ENCODE measurements at regions not wholly inside any gene's neighbourhood (a gene's known extent, or its start where the extent isn't known, plus 50 kb on each side); places are given as distances from the start of the nearest gene placed in this dataset.

DNA sequence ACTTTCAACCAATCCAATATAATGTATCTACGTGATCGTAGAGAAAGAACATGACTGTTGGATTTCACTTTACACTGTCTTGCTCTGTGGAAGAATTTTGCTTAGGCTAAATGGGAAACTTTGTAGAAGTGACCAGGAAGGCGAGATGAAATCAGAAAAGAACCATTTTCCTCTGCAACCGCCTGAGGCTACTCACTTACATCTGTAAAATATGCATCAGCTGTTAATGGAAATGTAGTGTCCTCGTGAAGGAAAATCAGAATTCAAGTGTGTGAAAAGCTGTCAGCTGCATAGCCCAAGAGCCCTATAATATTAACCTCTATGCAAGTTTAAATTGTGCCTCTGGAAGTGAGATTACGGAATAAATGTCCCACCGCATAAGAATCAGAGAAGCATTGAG lies 277.9 kb downstream of the C6orf118 start:
- TF ChIP-seq, protein P1, sequence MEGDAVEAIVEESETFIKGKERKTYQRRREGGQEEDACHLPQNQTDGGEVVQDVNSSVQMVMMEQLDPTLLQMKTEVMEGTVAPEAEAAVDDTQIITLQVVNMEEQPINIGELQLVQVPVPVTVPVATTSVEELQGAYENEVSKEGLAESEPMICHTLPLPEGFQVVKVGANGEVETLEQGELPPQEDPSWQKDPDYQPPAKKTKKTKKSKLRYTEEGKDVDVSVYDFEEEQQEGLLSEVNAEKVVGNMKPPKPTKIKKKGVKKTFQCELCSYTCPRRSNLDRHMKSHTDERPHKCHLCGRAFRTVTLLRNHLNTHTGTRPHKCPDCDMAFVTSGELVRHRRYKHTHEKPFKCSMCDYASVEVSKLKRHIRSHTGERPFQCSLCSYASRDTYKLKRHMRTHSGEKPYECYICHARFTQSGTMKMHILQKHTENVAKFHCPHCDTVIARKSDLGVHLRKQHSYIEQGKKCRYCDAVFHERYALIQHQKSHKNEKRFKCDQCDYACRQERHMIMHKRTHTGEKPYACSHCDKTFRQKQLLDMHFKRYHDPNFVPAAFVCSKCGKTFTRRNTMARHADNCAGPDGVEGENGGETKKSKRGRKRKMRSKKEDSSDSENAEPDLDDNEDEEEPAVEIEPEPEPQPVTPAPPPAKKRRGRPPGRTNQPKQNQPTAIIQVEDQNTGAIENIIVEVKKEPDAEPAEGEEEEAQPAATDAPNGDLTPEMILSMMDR (IDR thresholded peaks at IDR 0.05; ENCODE audit: low read depth, low read length), result no peak
- no peak for TF ChIP-seq EZH2phosphoT487 (IDR thresholded peaks at IDR 0.05; ENCODE audit: low read depth)
